ENCODE measurements at regions not wholly inside any gene's neighbourhood (a gene's known extent, or its start where the extent isn't known, plus 50 kb on each side); places are given as distances from the start of the nearest gene placed in this dataset.

GRCh38 chr4:59920416-59920815 lies 1279.7 kb upstream of the ADGRL3 start:
- CTCF ChIA-PET, result no interaction called here
- 0% methylated on average over 3 of the region's 3 CpGs for WGBS (ENCODE audit: insufficient coverage, insufficient replicate concordance, low lambda C conversion rate, missing lambda C conversion rate)
- TF ChIP-seq MYB (IDR thresholded peaks at IDR 0.05; ENCODE audit: borderline replicate concordance, low read depth, low read length) (no peak), BCL3 (IDR thresholded peaks at IDR 0.05; ENCODE audit: borderline replicate concordance, insufficient read depth, low read depth, low read length, poor library complexity, severe bottlenecking) (no peak), CTCF (IDR thresholded peaks at IDR 0.05 in 2 of 3, conservative IDR thresholded peaks at IDR 0.05 in 1 of 3; ENCODE audit: control insufficient read depth in 2 of 3, extremely low read depth in 1 of 3, insufficient read depth in 1 of 3, low read depth in 3 of 3, low read length in 3 of 3) (no peak), PAX8 (IDR thresholded peaks at IDR 0.05) (no peak), SMC3 (IDR thresholded peaks at IDR 0.05; ENCODE audit: borderline replicate concordance, low read length) (no peak), CEBPB (IDR thresholded peaks at IDR 0.05; ENCODE audit: borderline replicate concordance in 1 of 2, low read depth in 2 of 2, low read length in 2 of 2) (no peak), E2F8 (IDR thresholded peaks at IDR 0.05; ENCODE audit: low read depth, partially characterized antibody) (no peak), MLLT1 (IDR thresholded peaks at IDR 0.05) (no peak), NFYA (IDR thresholded peaks at IDR 0.05; ENCODE audit: borderline replicate concordance, low read depth, low read length) (no peak), REST (IDR thresholded peaks at IDR 0.05; ENCODE audit: low read depth, low read length) (no peak), NBN (IDR thresholded peaks at IDR 0.05) (no peak)

More at GRCh38 chr4:59920416-59920815, 1279.7 kb upstream of the ADGRL3 start:
- Histone ChIP-seq H3K79me2 (ENCODE audit: control insufficient read depth, insufficient read depth, low read length) (no peaks in the 10 kb centered on the region), H3K4me1 (ENCODE audit: control insufficient read depth, insufficient read depth, low read length) (no peaks in the 10 kb centered on the region), H3K36me3 (ENCODE audit: control insufficient read depth in 2 of 2, insufficient read depth in 2 of 2, low read length in 1 of 2) (no peaks in the 10 kb centered on the region), H3K9me3 (replicated peaks; ENCODE audit: control insufficient read depth, insufficient read depth, low read length) (no peaks in the 10 kb centered on the region), H3K9ac (ENCODE audit: control insufficient read depth, insufficient read depth, low read length) (no peak overlapping the region), H2AFZ (ENCODE audit: control insufficient read depth, low read depth, low read length) (no peak overlapping the region), H3K4me3 (no peak overlapping the region), H3K4me2 (ENCODE audit: control insufficient read depth, insufficient read depth) (no peak overlapping the region), H4K20me1 (ENCODE audit: control insufficient read depth, insufficient read depth) (no peaks in the 10 kb centered on the region), H3K27ac (ENCODE audit: control insufficient read depth, insufficient read depth) (no peak overlapping the region), H3K27me3 (replicated peaks in 1 of 2; ENCODE audit: control insufficient read depth in 2 of 2, insufficient read depth in 2 of 2, low read length in 1 of 2) (no peaks in the 10 kb centered on the region)
- intact Hi-C loops (cut with micrococcal nuclease; ENCODE audit: unreplicated experiment) (no loop called here), in situ Hi-C loops (cut with MboI) (no loop called here)
- ChIA-PET SMC1A (ENCODE audit: uncharacterized antibody, unreplicated experiment) (no interaction called here), POLR2A (no interaction called here), RAD21 (ENCODE audit: unreplicated experiment) (no interaction called here)
- no peak for FAIRE-seq
- no peak for ATAC-seq
- BruUV-seq (replicated peaks), result no TSS peak
- no peak for DNase-seq (ENCODE audit: low read depth, low spot score)

Data from GM12878 (cell line).